NCI-H1436 (cell line): ENCODE measurements at regions not wholly inside any gene's neighbourhood (a gene's known extent, or its start where the extent isn't known, plus 50 kb on each side); places are given as distances from the start of the nearest gene placed in this dataset.
"Not testable (repeated sequence)": the region's sequence is repeated elsewhere in the genome, so short reads cannot be mapped to it uniquely, and the experiment has no call there.

ENCODE experiments used
- DNase-seq: peaks from one replicate; lab custom pipeline; 2025; lab: John Stamatoyannopoulos, UW

GRCh38 chrX:76774912-76775311 lies 347.4 kb downstream of the MAGEE1 start:
- not testable (repeated sequence) for DNase-seq

- DNase-seq: no peak
Observed at GRCh38 chrX:76796311-76796710, 368.8 kb downstream of the MAGEE1 start.

GRCh38 chrX:76802708-76803107 lies 375.2 kb downstream of the MAGEE1 start:
- no peak for DNase-seq

- DNase-seq: no peak
Observed at GRCh38 chrX:76815754-76816153, 388.2 kb downstream of the MAGEE1 start.

- not testable (repeated sequence) for DNase-seq
Observed at GRCh38 chrX:76817279-76817678, 389.8 kb downstream of the MAGEE1 start.

- DNase-seq: no peak
Observed at GRCh38 chrX:76821276-76821675, 393.8 kb downstream of the MAGEE1 start.

GRCh38 chrX:76827672-76828071 lies 400.2 kb downstream of the MAGEE1 start:
- no peak for DNase-seq

- DNase-seq: not testable (repeated sequence)
Observed at GRCh38 chrX:76840902-76841301, 413.4 kb downstream of the MAGEE1 start.

GRCh38 chrX:76850851-76851250 lies 423.3 kb downstream of the MAGEE1 start:
- DNase-seq: no peak

- no peak for DNase-seq
Observed at GRCh38 chrX:76862509-76862908, 435.0 kb downstream of the MAGEE1 start.

- DNase-seq: no peak
Observed at GRCh38 chrX:76893930-76894329, 466.4 kb downstream of the MAGEE1 start.

- DNase-seq: no peak
Observed at GRCh38 chrX:76915836-76916235, 488.3 kb downstream of the MAGEE1 start.

GRCh38 chrX:76918033-76918432 lies 490.5 kb downstream of the MAGEE1 start:
- no peak for DNase-seq

- DNase-seq: no peak
Observed at GRCh38 chrX:76919761-76920160, 492.3 kb downstream of the MAGEE1 start.

- DNase-seq: no peak
Observed at GRCh38 chrX:76920607-76921006, 493.1 kb downstream of the MAGEE1 start.

- no peak for DNase-seq
Observed at GRCh38 chrX:76921176-76921575, 493.7 kb downstream of the MAGEE1 start.

- DNase-seq: no peak
Observed at GRCh38 chrX:76922100-76922499, 494.6 kb downstream of the MAGEE1 start.

GRCh38 chrX:76924616-76925015 lies 497.1 kb downstream of the MAGEE1 start:
- DNase-seq: not testable (repeated sequence)

- no peak for DNase-seq
Observed at GRCh38 chrX:76931518-76931917, 504.0 kb downstream of the MAGEE1 start.

GRCh38 chrX:76957485-76957884 lies 489.7 kb upstream of the FGF16 start:
- DNase-seq: no peak

GRCh38 chrX:76971393-76972376 lies 475.5 kb upstream of the FGF16 start:
- DNase-seq: no peak

GRCh38 chrX:76977452-76977851 lies 469.7 kb upstream of the FGF16 start:
- DNase-seq: no peak

GRCh38 chrX:76987381-76987780 lies 459.8 kb upstream of the FGF16 start:
- no peak for DNase-seq

- DNase-seq: no peak
Observed at GRCh38 chrX:76996641-76997040, 450.5 kb upstream of the FGF16 start.
